ENCODE measurements at regions not wholly inside any gene's neighbourhood (a gene's known extent, or its start where the extent isn't known, plus 50 kb on each side); places are given as distances from the start of the nearest gene placed in this dataset.

DNA sequence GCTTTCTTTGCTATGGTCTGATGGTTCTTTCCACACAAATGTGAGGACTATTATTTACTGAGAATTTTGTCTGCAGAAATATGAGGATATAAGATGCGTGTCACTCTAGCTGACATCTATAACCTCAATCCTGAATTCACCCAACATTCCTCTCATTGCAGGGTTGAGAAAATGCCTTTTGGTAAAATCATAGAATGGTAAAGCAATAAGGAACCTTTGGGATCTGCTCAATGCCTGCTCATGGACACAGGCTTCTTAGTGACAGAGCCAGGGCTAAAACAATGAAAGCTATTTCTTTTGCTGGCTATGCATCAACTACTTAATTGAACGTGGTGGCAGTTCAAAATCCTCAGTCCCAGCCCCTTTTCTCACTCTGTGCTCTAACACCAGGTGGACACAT is 199.6 kb downstream of the GAS1 start:
- H3K79me2 ChIP-seq (ENCODE audit: control insufficient read depth, insufficient read depth, low read length) = no peaks in the 10 kb centered on the region
- no peaks in the 10 kb centered on the region for H3K4me1 ChIP-seq (replicated peaks in 1 of 2; ENCODE audit: control insufficient read depth in 2 of 2, insufficient read depth in 2 of 2, low read length in 2 of 2)
- POLR2A ChIA-PET = no interaction called here
- H3K4me3 ChIP-seq = no peak overlapping the region
- no peak for DNase-seq (ENCODE audit: extremely low read depth in 1 of 4, low spot score in 3 of 4)
- no peaks in the 10 kb centered on the region for H3K9me1 ChIP-seq (ENCODE audit: control insufficient read depth, insufficient read depth, low read length)
- intact Hi-C loops (cut with micrococcal nuclease) = no loop called here
- in situ Hi-C loops (cut with MboI) = no loop called here
- no peak for FAIRE-seq
- no TSS peak for BruUV-seq (replicated peaks)
- ATAC-seq = no peak
- no peak overlapping the region for H3K9ac ChIP-seq (ENCODE audit: insufficient read depth in 1 of 2, low read depth in 2 of 2, low read length in 2 of 2)
- 4% methylated on average over 2 of the region's 2 CpGs for WGBS (ENCODE audit: insufficient coverage, low coverage, missing lambda C conversion rate)
- CTCF ChIA-PET (ENCODE audit: low intra/inter-chr PET ratio) = no interaction called here
- no peaks in the 10 kb centered on the region for H3K36me3 ChIP-seq (ENCODE audit: control insufficient read depth, insufficient read depth, low read length)
- no peak overlapping the region for H2AFZ ChIP-seq (ENCODE audit: low read depth, low read length)
- no peaks in the 10 kb centered on the region for H3K27me3 ChIP-seq (ENCODE audit: control insufficient read depth in 2 of 2, insufficient read depth in 2 of 2, low read length in 2 of 2)
- H3K4me2 ChIP-seq (ENCODE audit: insufficient read depth, low read length) = no peak overlapping the region
- no peak overlapping the region for H3K27ac ChIP-seq (ENCODE audit: extremely low read depth, low read depth, low read length)
- H3K9me3 ChIP-seq (replicated peaks; ENCODE audit: control insufficient read depth, insufficient read depth, low read depth, low read length) = no peaks in the 10 kb centered on the region
- H4K20me1 ChIP-seq (replicated peaks; ENCODE audit: control insufficient read depth, insufficient read depth, low read length) = no peaks in the 10 kb centered on the region
- TF ChIP-seq ZNF239 (CRISPR knock-in tag; IDR thresholded peaks at IDR 0.05) (no peak), SP1 (CRISPR knock-in tag; IDR thresholded peaks at IDR 0.05) (no peak), ZNF3 (CRISPR knock-in tag; IDR thresholded peaks at IDR 0.05) (no peak), ZNF586 (CRISPR knock-in tag; conservative IDR thresholded peaks at IDR 0.05) (no peak), CTBP1 (IDR thresholded peaks at IDR 0.05; ENCODE audit: borderline replicate concordance) (no peak), EZH2 (IDR thresholded peaks at IDR 0.05; ENCODE audit: borderline replicate concordance, low read depth, low read length) (no peak), ZKSCAN3 (CRISPR knock-in tag; IDR thresholded peaks at IDR 0.05) (no peak), ZNF551 (CRISPR knock-in tag; IDR thresholded peaks at IDR 0.05) (no peak)
- TF ChIP-seq, protein P1, sequence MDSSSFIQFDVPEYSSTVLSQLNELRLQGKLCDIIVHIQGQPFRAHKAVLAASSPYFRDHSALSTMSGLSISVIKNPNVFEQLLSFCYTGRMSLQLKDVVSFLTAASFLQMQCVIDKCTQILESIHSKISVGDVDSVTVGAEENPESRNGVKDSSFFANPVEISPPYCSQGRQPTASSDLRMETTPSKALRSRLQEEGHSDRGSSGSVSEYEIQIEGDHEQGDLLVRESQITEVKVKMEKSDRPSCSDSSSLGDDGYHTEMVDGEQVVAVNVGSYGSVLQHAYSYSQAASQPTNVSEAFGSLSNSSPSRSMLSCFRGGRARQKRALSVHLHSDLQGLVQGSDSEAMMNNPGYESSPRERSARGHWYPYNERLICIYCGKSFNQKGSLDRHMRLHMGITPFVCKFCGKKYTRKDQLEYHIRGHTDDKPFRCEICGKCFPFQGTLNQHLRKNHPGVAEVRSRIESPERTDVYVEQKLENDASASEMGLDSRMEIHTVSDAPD (CRISPR knock-in tag; IDR thresholded peaks at IDR 0.05) = no peak
- TF ChIP-seq, protein P2, sequence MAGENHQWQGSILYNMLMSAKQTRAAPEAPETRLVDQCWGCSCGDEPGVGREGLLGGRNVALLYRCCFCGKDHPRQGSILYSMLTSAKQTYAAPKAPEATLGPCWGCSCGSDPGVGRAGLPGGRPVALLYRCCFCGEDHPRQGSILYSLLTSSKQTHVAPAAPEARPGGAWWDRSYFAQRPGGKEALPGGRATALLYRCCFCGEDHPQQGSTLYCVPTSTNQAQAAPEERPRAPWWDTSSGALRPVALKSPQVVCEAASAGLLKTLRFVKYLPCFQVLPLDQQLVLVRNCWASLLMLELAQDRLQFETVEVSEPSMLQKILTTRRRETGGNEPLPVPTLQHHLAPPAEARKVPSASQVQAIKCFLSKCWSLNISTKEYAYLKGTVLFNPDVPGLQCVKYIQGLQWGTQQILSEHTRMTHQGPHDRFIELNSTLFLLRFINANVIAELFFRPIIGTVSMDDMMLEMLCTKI (IDR thresholded peaks at IDR 0.05; ENCODE audit: partially characterized antibody) = no peak
- TF ChIP-seq, protein P3, sequence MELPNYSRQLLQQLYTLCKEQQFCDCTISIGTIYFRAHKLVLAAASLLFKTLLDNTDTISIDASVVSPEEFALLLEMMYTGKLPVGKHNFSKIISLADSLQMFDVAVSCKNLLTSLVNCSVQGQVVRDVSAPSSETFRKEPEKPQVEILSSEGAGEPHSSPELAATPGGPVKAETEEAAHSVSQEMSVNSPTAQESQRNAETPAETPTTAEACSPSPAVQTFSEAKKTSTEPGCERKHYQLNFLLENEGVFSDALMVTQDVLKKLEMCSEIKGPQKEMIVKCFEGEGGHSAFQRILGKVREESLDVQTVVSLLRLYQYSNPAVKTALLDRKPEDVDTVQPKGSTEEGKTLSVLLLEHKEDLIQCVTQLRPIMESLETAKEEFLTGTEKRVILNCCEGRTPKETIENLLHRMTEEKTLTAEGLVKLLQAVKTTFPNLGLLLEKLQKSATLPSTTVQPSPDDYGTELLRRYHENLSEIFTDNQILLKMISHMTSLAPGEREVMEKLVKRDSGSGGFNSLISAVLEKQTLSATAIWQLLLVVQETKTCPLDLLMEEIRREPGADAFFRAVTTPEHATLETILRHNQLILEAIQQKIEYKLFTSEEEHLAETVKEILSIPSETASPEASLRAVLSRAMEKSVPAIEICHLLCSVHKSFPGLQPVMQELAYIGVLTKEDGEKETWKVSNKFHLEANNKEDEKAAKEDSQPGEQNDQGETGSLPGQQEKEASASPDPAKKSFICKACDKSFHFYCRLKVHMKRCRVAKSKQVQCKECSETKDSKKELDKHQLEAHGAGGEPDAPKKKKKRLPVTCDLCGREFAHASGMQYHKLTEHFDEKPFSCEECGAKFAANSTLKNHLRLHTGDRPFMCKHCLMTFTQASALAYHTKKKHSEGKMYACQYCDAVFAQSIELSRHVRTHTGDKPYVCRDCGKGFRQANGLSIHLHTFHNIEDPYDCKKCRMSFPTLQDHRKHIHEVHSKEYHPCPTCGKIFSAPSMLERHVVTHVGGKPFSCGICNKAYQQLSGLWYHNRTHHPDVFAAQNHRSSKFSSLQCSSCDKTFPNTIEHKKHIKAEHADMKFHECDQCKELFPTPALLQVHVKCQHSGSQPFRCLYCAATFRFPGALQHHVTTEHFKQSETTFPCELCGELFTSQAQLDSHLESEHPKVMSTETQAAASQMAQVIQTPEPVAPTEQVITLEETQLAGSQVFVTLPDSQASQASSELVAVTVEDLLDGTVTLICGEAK (IDR thresholded peaks at IDR 0.05) = no peak
- TF ChIP-seq, protein P3 (CRISPR knock-in tag; IDR thresholded peaks at IDR 0.05) = no peak

All from K562 (cell line).